Body of pancreas (tissue), 4 donors: ENCODE measurements at regions not wholly inside any gene's neighbourhood (a gene's known extent, or its start where the extent isn't known, plus 50 kb on each side); places are given as distances from the start of the nearest gene placed in this dataset.

Experiments used
- POLR2A ChIP-seq, 3 donors: fragments of 450-650 bp; IDR thresholded peaks; one replicate each; pipeline ENCODE4 v1.6.1; 2016; ENCODE audit warnings: antibody characterized with exemption in 3 of 3, mild to moderate bottlenecking in 2 of 3
- TF ChIP-seq, protein P1 (sequence below), 7 experiments: fragments of 450-650 bp in 4 of 7; fragments of 200-600 bp in 3 of 7; sonication (generic) in 3 of 7; IDR thresholded peaks; one replicate each; pipeline ENCODE4 v1.5.1; 2016 to 2019; ENCODE audit warnings: antibody characterized with exemption in 7 of 7

DNA sequence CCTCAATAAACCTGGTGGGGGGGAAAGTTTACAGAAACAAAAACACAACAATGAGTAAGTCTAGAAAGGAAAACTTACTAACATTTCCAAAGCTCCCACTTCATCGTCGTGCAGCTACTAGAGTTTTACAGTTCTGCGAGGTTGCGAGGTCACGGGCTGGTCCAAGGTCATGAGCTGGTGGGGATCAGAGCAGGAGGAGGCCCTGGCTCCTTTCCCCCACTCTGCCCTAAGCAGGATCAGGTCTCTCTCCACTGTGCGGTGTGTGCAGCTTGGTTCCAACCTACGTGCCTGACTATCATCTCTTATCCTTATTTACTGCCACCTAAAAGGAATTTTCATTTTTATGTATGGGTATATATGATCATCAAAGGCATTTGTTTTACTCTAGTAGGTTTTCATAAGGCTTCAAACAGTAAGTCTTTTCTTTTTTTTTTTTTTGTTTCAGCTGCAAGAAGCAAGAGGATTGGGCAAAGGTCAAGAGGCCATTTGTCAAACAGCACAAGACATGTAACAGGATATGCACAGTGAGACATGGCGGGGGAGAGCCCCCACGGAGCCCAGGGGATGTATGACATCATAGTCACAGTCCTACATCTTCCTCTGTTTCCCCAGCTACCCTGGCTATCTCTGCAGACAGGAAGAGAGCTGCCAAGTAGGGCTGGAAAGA lies 76.6 kb upstream of the POMP start:
- TF ChIP-seq, protein P1, sequence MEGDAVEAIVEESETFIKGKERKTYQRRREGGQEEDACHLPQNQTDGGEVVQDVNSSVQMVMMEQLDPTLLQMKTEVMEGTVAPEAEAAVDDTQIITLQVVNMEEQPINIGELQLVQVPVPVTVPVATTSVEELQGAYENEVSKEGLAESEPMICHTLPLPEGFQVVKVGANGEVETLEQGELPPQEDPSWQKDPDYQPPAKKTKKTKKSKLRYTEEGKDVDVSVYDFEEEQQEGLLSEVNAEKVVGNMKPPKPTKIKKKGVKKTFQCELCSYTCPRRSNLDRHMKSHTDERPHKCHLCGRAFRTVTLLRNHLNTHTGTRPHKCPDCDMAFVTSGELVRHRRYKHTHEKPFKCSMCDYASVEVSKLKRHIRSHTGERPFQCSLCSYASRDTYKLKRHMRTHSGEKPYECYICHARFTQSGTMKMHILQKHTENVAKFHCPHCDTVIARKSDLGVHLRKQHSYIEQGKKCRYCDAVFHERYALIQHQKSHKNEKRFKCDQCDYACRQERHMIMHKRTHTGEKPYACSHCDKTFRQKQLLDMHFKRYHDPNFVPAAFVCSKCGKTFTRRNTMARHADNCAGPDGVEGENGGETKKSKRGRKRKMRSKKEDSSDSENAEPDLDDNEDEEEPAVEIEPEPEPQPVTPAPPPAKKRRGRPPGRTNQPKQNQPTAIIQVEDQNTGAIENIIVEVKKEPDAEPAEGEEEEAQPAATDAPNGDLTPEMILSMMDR (IDR thresholded peaks at IDR 0.05), result no peak
- no peak for TF ChIP-seq POLR2A (IDR thresholded peaks at IDR 0.05)
